HG03095 (cell line): ENCODE measurements at regions not wholly inside any gene's neighbourhood (a gene's known extent, or its start where the extent isn't known, plus 50 kb on each side); places are given as distances from the start of the nearest gene placed in this dataset.
"Not testable (repeated sequence)": the region's sequence is repeated elsewhere in the genome, so short reads cannot be mapped to it uniquely, and the experiment has no call there.

ENCODE experiments used
- ATAC-seq: cut with Tn5 transposase; IDR thresholded peaks from one replicate; pipeline ENCODE4 v1.9.1; 2021; ENCODE audit warnings: moderate library complexity; ENCODE audit not compliant: unreplicated experiment

DNA sequence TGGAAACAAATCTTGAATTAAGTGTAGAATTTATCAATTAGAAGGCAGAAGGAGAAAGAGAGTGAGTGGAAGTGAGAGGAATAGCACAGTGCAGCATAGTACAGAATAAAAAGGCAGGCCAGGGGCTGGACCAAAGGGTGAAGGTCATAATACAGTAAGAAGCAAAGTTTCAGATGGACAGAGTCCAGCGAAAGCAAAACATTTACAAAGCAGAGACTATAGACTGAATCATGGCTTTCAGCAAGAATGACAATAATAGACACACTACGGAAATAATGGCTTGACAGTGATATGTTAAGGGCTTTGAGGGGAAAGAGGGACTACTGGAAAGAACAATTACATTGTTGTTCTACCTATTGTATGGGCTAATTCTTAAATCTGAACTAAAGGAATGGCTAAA, 249.0 kb upstream of the CHD1 start:
- no peak for ATAC-seq

- ATAC-seq: no peak
These were observed 247.4 kb upstream of the CHD1 start for GRCh38 chr5:99176186-99176585.

GRCh38 chr5:99169309-99169708, 240.5 kb upstream of the CHD1 start:
- no peak for ATAC-seq

DNA sequence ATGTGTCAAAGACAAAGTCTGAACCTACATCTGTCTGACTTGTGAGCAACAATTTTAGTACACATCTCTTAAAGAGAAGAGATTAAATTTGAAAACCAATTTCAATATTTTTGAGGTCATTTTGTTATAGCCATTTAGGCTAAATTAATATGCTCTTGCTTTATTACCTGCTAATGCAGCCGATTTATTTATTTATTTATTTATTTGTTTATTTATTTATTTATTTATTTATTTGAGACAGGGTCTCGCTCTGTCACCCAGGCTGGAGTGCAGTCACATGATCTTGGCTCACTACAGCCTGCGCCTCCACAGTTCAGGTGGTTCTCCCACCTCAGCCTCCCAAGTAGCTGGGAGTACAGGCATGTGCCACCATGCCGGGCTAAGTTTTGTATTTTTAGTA, 232.7 kb upstream of the CHD1 start:
- not testable (repeated sequence) for ATAC-seq

DNA sequence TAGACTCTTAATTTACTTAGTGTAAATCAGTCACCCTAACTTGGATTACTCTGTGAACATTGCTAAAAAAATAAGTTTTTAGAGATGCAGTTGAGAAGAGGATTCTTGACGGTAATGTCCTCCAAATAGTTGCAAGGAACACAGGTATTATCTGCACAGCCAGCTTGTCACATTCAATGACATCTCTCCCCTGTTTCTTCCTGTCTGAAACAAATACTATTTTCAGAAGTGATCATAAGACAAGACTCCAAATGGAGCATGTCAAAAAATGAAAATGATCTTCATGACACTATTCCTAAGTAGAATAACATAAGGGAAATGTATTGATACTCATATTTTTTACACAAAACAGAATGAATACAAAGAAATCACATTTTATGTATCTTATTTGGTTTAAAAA, 227.9 kb upstream of the CHD1 start:
- ATAC-seq: no peak

DNA sequence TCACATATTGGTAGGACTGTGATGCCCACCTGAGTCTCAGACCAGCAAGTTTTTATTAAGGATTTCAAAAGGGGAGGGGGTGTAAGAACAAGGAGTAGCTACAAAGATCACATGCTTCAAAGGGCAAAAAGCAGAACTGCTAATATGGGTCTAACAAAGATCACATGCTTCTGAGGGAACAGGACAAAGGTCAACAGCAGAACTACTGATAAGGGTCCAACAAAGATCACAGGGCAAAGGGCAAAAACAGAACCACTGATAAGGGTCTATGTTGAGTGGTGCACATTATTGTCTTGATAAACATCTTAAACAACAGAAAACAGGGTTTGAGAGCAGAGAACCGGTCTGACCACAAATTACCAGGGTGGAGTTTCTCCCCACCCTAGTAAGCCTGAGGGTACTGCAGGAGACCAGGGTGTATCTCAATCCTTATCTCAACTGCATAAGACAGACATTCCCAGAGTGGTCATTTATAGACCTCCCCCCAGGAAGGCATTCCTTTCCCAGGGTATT, 214.5 kb upstream of the CHD1 start:
- ATAC-seq: not testable (repeated sequence)

DNA sequence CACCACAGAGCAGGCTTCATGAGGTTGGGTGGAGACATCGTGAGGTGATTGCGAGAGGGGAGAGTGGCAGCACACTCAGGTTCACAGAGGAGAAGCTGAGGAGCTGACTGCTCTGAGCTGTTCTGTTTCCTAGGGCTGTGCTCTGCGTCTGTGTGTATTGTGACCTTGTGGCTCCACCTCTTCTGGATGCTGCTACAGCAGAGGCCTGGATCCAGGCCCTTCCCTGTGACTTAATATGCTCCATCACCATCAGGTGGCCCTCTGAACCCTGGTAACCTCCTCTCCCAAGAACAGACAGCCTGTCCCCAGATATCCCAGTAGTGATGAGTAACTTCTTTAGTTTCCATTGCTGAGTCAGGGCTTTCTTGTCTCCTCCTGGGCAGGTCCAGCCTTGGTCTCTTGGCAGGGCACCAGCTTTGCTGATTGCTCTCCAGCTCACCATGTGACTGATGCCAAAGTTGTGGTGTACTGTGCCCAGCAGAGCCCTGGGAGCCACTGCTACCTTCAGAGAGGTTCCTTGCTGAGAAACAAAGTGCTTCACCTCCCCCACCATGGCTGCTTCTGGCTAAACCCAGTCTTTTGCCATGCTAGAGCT, 212.8 kb upstream of the CHD1 start:
- no peak for ATAC-seq

DNA sequence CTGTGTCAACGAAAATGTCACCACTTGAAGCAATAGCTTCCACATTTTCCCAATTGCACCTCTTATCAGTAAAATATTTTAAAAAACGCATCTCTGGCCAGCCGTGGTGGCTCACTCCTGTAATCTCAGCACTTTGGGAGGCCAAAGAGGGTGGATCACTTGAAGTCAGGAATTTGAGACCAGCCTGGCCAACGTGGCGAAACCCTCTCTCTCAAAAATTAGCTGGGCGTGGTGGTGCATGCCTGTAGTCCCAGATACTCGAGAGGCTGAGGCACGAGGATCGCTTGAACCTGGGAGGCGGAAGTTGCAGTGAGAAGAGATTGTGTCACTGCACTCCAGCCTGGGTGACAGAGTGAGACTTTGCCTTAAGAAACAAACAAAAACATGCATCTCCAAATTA, 210.1 kb upstream of the CHD1 start:
- ATAC-seq: no peak

DNA sequence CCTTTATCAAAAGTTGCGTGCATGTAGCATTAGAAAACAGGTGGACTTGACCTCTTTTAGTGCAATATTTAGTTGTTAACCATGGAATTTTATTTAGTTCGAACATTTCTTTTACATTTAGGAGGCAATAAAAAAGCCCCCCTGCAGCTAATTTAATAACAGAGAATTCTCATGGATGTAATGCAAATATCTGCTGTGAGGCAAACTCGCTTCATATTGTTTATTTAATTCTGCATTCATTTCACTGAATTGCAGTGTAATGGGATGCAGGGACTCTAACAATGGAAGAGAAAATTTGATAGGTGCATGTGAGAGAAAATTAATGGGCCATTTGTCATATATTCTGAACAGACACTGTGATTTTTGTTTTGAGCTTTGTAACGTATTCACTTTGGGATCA, 205.1 kb upstream of the CHD1 start:
- no peak for ATAC-seq

GRCh38 chr5:99129768-99130501, 201.1 kb upstream of the CHD1 start:
- no peak for ATAC-seq

DNA sequence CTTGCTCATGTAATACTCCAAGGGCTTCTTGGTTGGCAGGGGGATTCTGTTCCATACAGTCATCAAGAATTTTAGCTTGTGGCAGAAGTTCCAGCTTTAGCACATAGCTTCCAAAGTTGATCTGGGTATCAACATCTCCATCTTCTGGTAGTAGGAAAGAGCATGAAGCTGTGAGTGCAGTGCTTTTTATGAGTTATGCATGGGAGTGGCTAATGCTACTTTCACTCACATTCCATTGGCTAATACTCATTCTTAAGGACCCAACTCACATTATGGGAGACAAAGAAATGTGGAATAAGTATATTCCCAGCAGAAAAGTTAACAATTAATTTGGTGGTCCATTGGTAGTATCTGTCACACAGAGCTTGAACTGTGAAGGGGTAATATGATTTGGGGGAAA, 194.2 kb upstream of the CHD1 start:
- ATAC-seq: no peak

- ATAC-seq: no peak
These were observed 190.5 kb upstream of the CHD1 start for GRCh38 chr5:99119326-99119725.

DNA sequence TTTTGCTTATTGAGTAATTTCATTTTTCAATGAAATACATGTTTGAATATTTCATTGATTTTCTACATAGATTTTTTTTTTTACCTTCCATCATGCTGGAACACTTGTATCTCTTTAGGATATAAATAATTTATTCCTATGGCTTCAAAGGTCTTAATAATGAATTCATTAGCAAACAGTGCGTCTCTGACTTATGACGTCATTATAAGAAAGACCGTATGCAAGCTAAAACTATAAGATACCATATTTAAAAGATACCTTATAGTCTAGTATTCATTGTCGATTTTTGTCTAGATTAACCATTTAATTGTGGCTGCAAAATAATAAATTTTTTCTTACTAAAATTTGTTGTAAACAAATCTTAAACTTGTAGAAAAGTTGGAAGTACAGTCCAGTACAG, 187.7 kb upstream of the CHD1 start:
- ATAC-seq: no peak

- no peak for ATAC-seq
These were observed 181.1 kb upstream of the CHD1 start for GRCh38 chr5:99109894-99110293.

DNA sequence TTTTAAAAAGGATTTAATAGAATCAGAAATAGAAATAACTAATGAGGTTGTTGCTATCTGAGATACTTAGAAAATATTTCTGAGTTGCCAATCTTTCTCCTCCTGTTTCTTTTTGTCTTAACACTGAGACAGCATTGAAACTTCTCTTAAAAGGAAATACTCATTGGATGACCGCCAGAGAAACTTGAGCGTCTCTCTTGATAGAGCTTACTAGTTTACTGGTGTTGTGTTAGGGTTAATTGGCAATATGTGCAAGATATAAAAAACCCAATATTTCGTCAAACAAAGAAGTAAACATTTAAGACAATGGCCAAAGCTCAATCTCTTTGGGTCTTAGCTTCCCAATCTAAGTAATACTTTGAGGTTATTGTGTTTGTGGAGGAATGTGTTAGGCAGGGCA, 176.4 kb upstream of the CHD1 start:
- no peak for ATAC-seq

DNA sequence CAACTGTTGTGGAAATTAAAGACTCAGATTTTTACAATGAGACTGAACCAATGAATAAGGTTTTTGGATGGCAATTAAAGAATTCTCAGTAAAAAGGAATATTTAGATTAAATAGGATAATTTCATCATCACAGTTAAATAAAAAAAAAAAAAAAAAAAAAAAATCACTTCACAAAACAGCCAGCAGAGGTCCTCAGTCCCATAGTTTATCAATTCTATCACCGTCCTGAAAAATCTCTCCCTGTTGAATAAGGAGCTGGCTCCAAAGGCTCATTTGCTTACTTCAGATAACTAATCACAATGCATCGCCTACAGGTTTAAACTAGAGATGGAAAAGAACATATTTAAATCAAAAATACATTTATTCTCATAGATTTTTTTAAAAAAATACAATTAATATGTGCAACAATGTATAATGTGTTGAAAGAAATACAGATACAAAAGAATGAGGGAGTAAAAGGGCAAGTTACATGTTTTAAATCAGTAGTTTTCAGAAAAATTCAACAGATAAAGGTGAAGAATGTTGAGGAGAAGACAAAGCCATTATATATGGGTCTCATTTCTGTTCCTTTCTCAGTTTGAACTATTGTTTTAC, 175.8 kb upstream of the CHD1 start:
- no peak for ATAC-seq

DNA sequence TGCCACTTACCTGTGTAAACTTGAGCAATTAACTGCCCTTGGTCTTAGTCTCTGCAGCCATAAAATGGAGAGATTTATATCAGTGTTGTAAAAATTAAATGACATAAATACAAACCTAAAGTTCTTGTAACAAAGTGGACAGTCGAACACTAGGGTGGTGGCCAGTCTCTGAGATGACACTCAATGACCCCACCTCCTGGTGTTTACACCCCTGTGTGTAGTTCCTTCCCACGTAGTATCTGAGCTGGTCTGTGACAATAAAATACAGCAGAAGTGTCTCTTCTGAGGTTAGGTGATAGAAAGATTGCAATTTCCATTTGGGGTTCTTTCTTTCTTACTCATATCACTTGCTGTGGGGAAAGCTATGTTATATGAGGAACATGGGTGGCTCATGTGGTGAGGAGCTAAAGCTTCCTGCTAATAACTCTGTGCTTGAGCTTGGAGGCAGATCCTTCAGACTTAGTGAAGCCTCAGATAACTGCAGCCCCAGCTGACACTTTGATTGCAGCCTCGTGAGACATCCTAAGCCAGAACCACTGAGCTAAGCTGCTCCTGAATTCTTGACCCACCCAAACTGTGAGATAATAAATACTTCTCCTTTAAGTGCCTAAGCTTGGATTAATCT, 173.4 kb upstream of the CHD1 start:
- ATAC-seq: no peak

GRCh38 chr5:99099691-99100090, 170.9 kb upstream of the CHD1 start:
- no peak for ATAC-seq

GRCh38 chr5:99089822-99090549, 161.2 kb upstream of the CHD1 start:
- no peak for ATAC-seq

- no peak for ATAC-seq
These were observed 159.5 kb upstream of the CHD1 start for GRCh38 chr5:99088309-99088708.

- no peak for ATAC-seq
These were observed 154.4 kb upstream of the CHD1 start for GRCh38 chr5:99083197-99083596.
